Neural cell (in vitro differentiated cells): ENCODE measurements at regions not wholly inside any gene's neighbourhood (a gene's known extent, or its start where the extent isn't known, plus 50 kb on each side); places are given as distances from the start of the nearest gene placed in this dataset.

ENCODE experiments used
- EZH2 ChIP-seq: fragments of 200-600, 300-800 bp; shearing (Covaris generic), sonication (generic); IDR thresholded peaks from 2 replicates; pipeline ENCODE4 v1.6.1; 2014; ENCODE audit warnings: antibody characterized with exemption, low read length, borderline replicate concordance, mild to moderate bottlenecking; ENCODE audit not compliant: insufficient read depth, poor library complexity, severe bottlenecking
- TAF1 ChIP-seq: IDR thresholded peaks from 2 replicates; pipeline ENCODE4 v1.6.1; 2012; ENCODE audit warnings: low read depth
- TF ChIP-seq, protein P1 (sequence below): fragments of 450-650 bp; IDR thresholded peaks from 2 replicates; pipeline ENCODE4 v1.5.1; 2014; ENCODE audit warnings: antibody characterized with exemption, mild to moderate bottlenecking, moderate library complexity; ENCODE audit not compliant: poor library complexity, severe bottlenecking
- TF ChIP-seq, protein P2 (sequence below): IDR thresholded peaks from 2 replicates; pipeline ENCODE4 v1.6.1; 2012; ENCODE audit warnings: borderline replicate concordance

DNA sequence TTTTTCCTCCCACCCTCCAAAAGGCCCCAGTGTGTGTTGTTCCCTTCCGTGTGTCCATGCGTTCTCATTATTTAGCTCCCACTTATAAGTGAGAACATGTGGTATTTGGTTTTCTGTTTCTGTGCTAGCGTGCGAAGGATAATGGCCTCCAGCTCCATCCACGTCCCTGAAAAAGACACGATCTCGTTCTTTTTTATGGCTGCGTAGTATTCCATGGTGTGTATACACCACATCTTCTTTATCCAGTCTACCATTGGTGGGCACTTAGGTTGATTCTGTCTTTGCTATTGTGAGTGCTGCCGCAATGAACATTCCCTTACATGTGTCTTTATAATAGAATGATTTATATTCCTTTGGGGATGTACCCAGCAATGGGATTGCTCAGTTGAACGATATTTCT, 177.8 kb downstream of the ETS2 start:
- TF ChIP-seq, protein P1, sequence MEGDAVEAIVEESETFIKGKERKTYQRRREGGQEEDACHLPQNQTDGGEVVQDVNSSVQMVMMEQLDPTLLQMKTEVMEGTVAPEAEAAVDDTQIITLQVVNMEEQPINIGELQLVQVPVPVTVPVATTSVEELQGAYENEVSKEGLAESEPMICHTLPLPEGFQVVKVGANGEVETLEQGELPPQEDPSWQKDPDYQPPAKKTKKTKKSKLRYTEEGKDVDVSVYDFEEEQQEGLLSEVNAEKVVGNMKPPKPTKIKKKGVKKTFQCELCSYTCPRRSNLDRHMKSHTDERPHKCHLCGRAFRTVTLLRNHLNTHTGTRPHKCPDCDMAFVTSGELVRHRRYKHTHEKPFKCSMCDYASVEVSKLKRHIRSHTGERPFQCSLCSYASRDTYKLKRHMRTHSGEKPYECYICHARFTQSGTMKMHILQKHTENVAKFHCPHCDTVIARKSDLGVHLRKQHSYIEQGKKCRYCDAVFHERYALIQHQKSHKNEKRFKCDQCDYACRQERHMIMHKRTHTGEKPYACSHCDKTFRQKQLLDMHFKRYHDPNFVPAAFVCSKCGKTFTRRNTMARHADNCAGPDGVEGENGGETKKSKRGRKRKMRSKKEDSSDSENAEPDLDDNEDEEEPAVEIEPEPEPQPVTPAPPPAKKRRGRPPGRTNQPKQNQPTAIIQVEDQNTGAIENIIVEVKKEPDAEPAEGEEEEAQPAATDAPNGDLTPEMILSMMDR, result no peak
- TF ChIP-seq, protein P2, sequence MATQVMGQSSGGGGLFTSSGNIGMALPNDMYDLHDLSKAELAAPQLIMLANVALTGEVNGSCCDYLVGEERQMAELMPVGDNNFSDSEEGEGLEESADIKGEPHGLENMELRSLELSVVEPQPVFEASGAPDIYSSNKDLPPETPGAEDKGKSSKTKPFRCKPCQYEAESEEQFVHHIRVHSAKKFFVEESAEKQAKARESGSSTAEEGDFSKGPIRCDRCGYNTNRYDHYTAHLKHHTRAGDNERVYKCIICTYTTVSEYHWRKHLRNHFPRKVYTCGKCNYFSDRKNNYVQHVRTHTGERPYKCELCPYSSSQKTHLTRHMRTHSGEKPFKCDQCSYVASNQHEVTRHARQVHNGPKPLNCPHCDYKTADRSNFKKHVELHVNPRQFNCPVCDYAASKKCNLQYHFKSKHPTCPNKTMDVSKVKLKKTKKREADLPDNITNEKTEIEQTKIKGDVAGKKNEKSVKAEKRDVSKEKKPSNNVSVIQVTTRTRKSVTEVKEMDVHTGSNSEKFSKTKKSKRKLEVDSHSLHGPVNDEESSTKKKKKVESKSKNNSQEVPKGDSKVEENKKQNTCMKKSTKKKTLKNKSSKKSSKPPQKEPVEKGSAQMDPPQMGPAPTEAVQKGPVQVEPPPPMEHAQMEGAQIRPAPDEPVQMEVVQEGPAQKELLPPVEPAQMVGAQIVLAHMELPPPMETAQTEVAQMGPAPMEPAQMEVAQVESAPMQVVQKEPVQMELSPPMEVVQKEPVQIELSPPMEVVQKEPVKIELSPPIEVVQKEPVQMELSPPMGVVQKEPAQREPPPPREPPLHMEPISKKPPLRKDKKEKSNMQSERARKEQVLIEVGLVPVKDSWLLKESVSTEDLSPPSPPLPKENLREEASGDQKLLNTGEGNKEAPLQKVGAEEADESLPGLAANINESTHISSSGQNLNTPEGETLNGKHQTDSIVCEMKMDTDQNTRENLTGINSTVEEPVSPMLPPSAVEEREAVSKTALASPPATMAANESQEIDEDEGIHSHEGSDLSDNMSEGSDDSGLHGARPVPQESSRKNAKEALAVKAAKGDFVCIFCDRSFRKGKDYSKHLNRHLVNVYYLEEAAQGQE, result no peak
- TF ChIP-seq EZH2, result no peak
- no peak for TF ChIP-seq TAF1
